GM21723 (cell line): ENCODE measurements at regions not wholly inside any gene's neighbourhood (a gene's known extent, or its start where the extent isn't known, plus 50 kb on each side); places are given as distances from the start of the nearest gene placed in this dataset.
"Not testable (repeated sequence)": the region's sequence is repeated elsewhere in the genome, so short reads cannot be mapped to it uniquely, and the experiment has no call there.

Experiments
- ATAC-seq: cut with Tn5 transposase; IDR thresholded peaks from one replicate; pipeline ENCODE4 v1.9.1; 2021; ENCODE audit warnings: mild to moderate bottlenecking, moderate library complexity; ENCODE audit not compliant: unreplicated experiment

DNA sequence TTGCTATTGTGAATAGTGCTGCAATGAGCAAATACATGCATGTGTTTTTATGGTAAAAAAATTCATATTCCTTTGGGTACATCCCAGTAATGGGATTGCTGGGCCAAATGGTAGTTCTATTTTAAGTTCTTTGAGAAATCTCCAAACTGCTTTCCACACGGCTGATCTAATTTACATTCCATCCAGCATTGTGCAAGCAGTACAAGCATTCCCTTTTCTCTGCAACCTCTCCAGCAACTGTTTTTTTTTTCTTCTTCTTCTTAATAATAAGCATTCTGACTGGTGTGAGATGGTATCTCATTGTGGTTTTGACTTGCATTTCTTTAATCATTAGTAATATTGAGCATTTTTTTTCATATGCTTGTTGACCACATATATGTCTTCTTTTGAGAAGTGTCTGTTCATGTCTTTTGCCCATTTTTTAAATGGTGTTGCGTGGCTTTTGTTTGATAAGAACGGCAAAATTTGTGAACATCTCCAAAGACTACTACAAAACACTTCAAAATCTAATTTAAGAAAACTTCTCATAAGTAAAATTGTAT is 136.1 kb upstream of the MYO3A start:
- ATAC-seq, result no peak

GRCh38 chr10:25804505-25804904 is 129.5 kb upstream of the MYO3A start:
- no peak for ATAC-seq

GRCh38 chr10:25805986-25806385 is 128.0 kb upstream of the MYO3A start:
- ATAC-seq, result no peak

DNA sequence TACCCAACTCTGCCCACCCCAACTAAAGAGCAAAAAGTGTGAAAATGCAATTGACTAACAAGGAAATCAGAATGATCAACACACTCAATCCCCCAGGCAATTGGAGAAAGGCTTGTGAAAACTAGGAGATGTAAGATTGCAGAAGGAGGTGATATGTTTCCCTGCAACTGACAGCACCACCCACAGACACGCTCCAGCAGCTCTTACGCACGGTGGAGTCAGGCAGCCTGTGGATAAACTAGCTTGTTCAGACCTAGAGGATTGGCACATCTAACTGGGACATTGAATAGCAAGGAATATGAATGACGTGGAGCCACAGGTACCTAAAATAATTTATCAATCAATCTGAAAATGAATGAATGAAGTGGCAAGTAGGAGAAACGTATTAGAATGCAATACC is 125.7 kb upstream of the MYO3A start:
- no peak for ATAC-seq

- ATAC-seq, result no peak
Measured at GRCh38 chr10:25811052-25811685, 122.9 kb upstream of the MYO3A start.

DNA sequence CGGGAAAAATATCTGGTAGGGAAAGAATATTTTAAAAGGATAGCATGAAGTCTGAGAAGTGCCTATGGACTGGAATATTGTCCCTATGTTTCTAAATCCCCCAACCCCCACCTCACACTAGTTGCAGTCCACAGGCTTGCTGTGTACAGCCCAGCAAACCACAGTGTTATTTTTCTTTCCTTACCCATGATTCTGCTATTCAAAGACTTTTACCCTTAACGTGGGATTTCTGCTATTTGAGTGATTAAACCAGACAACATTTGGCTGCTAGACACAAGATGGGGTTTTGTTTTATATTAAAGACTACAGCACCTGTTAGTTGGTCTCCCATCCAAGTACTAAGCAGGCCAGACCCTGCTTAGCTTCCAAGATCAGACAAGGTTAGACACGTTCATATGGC is 120.5 kb upstream of the MYO3A start:
- no peak for ATAC-seq

DNA sequence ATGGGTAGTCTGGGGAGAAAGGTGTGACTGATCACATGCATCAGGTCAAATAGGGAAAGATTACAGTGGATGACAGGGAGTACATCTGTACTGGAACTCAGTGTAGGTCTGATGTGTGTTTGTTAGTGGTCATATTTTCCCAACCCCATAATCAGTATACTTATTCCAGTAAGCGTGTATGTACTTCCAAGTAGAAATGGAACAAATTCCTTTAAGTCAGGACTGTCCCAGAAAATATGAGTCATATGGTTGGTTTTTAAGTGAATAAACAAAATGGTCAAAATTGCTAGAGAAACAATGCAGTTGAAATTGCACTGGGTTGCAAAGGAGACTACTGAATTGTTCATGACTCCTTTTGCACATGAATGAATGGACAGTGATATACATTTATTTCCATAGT is 118.8 kb upstream of the MYO3A start:
- no peak for ATAC-seq

- no peak for ATAC-seq
Measured at GRCh38 chr10:25815999-25816768, 117.8 kb upstream of the MYO3A start.

DNA sequence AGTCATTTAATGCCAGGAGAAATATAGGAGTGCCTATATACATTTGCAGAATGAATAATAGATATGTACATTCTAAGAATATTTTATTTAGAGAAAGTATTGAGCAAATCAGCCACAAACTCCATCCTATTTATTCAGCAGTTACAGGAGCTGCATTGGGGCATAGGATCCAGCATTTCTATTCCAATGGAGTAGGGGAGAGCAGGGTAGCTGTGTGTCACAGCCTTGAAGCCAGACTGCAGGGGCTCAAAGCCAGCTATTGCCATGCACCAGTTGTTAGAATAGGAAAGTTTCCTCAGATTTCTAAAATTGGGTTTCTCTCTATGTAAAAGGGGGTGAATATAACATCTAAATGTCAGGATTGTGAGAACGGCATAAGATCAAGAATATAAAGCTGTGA is 116.8 kb upstream of the MYO3A start:
- no peak for ATAC-seq

- ATAC-seq, result no peak
Measured at GRCh38 chr10:25818751-25819150, 115.3 kb upstream of the MYO3A start.

DNA sequence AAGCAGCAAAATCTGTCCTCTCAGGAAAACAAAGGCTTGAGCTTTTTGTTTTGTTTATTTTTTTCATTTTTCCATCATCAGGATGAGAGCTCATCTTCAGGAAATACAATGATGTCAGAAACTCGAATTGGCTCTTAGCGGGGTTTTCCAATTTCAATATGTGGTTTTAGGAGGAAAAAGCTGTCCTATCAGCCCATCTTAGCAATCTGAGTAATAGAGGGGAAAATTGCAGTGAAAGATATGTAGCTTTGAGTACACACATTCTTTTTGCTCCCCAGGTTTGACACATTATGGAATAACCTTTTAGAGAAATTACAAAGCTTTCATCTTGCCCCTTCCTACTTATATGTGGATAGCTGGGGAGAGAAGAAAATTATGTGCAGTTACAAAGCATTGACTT is 113.6 kb upstream of the MYO3A start:
- no peak for ATAC-seq

- ATAC-seq, result no peak
Measured at GRCh38 chr10:25820874-25821273, 113.2 kb upstream of the MYO3A start.

GRCh38 chr10:25824050-25824449 is 110.0 kb upstream of the MYO3A start:
- ATAC-seq, result no peak

GRCh38 chr10:25828475-25828874 is 105.6 kb upstream of the MYO3A start:
- no peak for ATAC-seq

DNA sequence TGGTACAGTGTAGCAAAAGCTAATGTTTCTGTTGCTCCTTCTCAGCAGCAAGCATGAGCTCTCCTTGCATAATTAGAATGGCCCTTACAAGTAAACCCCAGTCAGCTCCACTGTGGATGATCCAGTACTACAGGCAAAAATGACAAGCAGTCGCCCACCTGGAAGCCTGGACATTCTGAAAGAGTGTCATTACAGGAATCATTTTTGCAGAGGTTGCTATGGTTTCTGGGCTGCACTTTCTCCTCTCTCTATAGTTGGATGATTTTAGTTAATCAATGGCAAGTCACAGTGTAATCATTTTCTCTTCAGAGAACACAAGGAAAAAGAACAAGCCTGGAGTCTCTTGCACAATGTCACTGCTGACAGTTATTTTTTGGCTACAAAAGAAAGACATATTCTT is 102.9 kb upstream of the MYO3A start:
- no peak for ATAC-seq

DNA sequence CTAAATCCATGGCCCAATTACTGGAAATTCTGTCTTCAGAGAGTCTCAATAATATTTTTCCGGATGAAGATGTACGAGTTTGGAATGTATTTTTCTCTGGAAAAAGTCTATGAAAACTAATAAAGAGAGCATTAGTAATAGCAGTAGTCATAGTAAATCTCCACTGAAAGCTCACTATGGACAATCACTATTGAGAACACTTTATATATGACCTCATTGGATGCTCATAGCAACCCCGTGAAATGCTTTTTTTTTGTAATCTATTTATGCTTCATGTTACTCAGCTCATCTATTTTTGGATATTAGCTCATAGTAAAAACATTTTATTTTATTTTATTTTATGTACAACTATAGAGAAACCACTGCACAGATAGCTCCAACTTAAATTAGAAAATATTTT is 94.3 kb upstream of the MYO3A start:
- no peak for ATAC-seq

DNA sequence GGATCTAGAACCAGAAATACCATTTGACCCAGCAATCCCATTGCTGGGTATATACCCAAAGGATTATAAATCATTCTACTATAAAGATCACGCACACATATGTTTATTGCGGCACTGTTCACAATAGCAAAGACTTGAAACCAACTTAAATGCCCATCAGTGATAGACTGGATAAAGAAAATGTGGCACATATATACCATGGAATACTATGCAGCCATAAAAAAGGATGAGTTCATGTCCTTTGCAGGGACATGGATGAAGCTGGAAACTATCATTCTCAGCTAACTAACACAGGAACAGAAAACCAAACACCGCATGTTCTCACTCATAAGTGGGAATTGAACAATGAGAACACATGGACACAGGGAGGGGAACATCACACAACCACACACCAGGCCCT is 93.2 kb upstream of the MYO3A start:
- ATAC-seq, result not testable (repeated sequence)

DNA sequence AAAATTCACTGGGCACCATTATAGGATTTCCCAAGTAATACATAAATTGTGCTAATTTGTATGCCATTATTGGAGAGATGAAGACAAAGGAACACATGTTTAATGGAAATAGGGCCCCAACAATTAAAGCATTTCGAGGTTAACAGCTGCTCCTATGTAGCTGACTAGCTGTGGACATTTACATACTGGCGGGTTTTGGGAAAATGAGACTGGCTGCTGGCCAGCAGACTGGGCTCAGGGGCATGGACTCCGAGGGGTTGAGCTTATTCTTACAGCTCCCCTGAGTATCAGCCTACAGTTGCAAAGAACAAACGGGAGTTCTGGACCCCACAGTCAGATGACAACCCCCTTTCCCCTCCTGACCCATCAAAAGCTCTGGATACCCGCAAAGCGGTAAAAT is 91.9 kb upstream of the MYO3A start:
- no peak for ATAC-seq

DNA sequence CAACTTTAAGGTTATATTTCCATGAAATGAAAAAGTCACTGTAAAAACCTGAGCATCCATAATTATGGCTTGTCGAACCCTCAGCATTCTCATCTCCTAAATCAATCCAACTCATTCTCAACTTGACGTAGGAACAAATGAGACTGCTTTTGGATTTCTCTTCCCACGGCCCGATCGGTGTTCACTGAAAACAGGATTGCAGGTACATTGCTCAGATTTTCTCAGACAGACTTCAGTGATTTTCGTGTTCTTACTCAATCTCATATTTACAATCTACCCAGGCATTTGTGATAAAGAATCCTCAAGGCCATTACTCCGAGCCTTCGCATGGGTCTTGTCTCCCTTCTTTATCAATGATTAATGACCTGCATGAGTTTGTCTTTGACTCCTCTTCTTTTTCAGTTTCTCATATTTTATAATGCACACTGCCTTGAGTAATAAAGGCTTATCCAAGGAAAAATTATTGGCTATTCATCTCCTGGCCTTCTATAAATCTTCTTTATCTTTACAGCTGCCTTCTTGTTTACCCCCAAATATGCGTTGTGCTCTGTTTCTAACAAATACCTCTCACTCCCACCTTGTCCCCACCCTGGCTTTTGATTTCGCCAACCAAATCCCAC is 90.4 kb upstream of the MYO3A start:
- no peak for ATAC-seq

GRCh38 chr10:25844716-25845115 is 89.3 kb upstream of the MYO3A start:
- ATAC-seq, result not testable (repeated sequence)

- no peak for ATAC-seq
Measured at GRCh38 chr10:25849268-25849667, 84.8 kb upstream of the MYO3A start.

DNA sequence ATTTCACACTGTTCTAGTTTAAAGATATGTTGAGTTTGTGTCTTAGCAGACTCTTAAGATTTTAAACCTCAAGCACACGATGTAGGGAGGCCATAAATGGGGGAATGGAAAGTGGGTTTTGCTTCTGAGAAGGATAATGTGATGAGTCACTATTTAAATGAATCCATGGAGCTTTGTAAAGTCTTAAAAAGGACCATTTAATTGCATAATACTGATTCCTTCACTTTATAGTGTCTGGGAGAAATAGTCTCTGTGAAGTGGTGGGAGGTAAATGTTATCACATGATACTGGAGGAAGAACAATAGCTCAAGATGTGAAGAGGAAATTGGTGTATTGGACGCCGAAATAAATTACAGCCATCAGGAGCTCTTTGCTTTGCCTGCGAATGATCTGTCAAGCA is 84.0 kb upstream of the MYO3A start:
- ATAC-seq, result no peak
